Kidney epithelial cell (primary cell): ENCODE measurements at regions not wholly inside any gene's neighbourhood (a gene's known extent, or its start where the extent isn't known, plus 50 kb on each side); places are given as distances from the start of the nearest gene placed in this dataset.

ENCODE experiments used
- DNase-seq: peaks from one replicate; pipeline ENCODE4 v3.0.0-alpha.2; 2010; ENCODE audit warnings: low read depth
- H3K27me3 ChIP-seq: 2 replicates; pipeline ENCODE4 v1.6.0; 2011; ENCODE audit warnings: low read length; ENCODE audit not compliant: control insufficient read depth, insufficient read depth
- H3K36me3 ChIP-seq: 2 replicates; pipeline ENCODE4 v1.5.1; 2011; ENCODE audit warnings: low read length; ENCODE audit not compliant: control insufficient read depth, insufficient read depth
- H3K4me3 ChIP-seq: 2 replicates; pipeline ENCODE4 v1.5.1; 2011; ENCODE audit warnings: low read depth, mild to moderate bottlenecking, control low read depth, low read length
- CTCF ChIP-seq: IDR thresholded peaks from 2 replicates; pipeline ENCODE4 v1.5.1; 2011; ENCODE audit warnings: mild to moderate bottlenecking, moderate library complexity, low read length, control low read depth, inconsistent platforms; ENCODE audit not compliant: insufficient read depth, poor library complexity, severe bottlenecking

DNA sequence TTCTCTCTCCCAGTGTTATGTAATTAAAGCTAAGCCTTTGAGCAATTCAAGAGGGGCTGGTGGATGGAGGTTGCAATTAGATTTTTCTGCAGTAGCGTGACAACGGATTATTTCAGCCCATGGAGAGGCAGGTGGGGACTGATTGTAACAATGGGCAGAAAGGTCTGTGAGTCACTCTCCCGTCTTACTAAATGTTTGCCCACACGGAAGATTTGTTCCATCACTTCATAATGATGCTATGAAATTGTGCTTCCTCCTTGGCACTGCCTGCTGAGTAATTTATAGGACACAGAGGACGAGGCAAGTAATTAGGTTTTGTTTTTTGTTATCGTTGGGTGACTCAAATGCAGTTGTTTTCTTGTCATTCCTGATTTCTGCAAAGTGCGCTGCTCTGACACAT is 594.5 kb upstream of the DPP6 start:
- H3K36me3 ChIP-seq = no peaks in the 10 kb centered on the region
- DNase-seq = no peak
- H3K4me3 ChIP-seq = no peak overlapping the region
- no peak for TF ChIP-seq CTCF
- H3K27me3 ChIP-seq = no peaks in the 10 kb centered on the region

GRCh38 chr7:153470004-153470671 is 582.1 kb upstream of the DPP6 start:
- H3K27me3 ChIP-seq = no peaks in the 10 kb centered on the region
- DNase-seq = no peak
- no peaks in the 10 kb centered on the region for H3K36me3 ChIP-seq
- no peak overlapping the region for H3K4me3 ChIP-seq
- TF ChIP-seq CTCF = no peak

- TF ChIP-seq CTCF = no peak
- no peak for DNase-seq
- Histone ChIP-seq H3K36me3 (no peaks in the 10 kb centered on the region), H3K4me3 (no peak overlapping the region), H3K27me3 (no peaks in the 10 kb centered on the region)
These were observed 579.7 kb upstream of the DPP6 start for GRCh38 chr7:153472516-153472915.

- H3K4me3 ChIP-seq = no peak overlapping the region
- H3K27me3 ChIP-seq = no peaks in the 10 kb centered on the region
- no peaks in the 10 kb centered on the region for H3K36me3 ChIP-seq
- no peak for DNase-seq
- no peak for TF ChIP-seq CTCF
These were observed 579.0 kb upstream of the DPP6 start for GRCh38 chr7:153473185-153473584.

GRCh38 chr7:153475239-153475638 is 577.0 kb upstream of the DPP6 start:
- no peak overlapping the region for H3K4me3 ChIP-seq
- no peaks in the 10 kb centered on the region for H3K27me3 ChIP-seq
- no peak for TF ChIP-seq CTCF
- DNase-seq = no peak
- H3K36me3 ChIP-seq = no peaks in the 10 kb centered on the region

- no peak for DNase-seq
- TF ChIP-seq CTCF = no peak
- Histone ChIP-seq H3K36me3 (no peaks in the 10 kb centered on the region), H3K4me3 (no peak overlapping the region), H3K27me3 (no peaks in the 10 kb centered on the region)
These were observed 576.0 kb upstream of the DPP6 start for GRCh38 chr7:153476166-153476565.
